DOHH2 (cell line): ENCODE measurements at regions not wholly inside any gene's neighbourhood (a gene's known extent, or its start where the extent isn't known, plus 50 kb on each side); places are given as distances from the start of the nearest gene placed in this dataset.

Experiments used
- EZH2phosphoT487 ChIP-seq: fragments of 200-600 bp; sonication (generic); IDR thresholded peaks from 2 replicates; pipeline ENCODE4 v1.6.1; 2017; ENCODE audit warnings: borderline replicate concordance, mild to moderate bottlenecking, antibody characterized with exemption, low read length, moderate library complexity, mixed read lengths
- TF ChIP-seq, protein P1 (sequence below): fragments of 200-600 bp; sonication (generic); IDR thresholded peaks from one replicate; pipeline ENCODE4 v1.5.1; 2014; ENCODE audit warnings: antibody characterized with exemption, mild to moderate bottlenecking, low read depth, low read length; ENCODE audit not compliant: poor library complexity, severe bottlenecking

DNA sequence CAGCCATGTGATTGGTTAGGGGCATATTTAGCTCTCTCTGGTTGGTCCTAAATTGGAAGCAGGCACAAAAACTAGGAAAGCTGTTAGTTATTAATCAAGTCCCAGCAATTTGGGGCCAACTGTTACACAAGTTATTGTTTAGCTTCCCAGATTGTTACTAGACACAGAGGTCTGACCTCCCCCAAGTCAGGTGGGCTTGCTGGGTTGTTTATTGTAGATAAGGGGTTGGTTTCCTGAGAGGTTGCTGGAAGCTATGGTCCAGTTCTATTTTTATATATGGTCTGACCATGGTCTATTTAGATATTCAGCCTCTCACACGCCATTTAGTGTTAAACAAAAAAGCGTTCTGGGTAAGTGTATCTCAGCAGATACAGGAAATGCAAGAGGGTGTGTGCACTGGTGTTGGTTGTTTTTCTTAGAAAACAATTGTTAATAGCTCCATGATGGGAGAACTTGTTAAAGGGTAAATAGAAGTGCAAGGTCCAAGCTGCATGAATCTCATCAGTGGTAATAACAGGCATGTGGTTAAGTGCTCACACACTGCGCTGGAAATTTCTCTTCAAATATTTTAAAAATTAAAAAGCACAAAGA is 150.0 kb downstream of the RAP2A start:
- no peak for TF ChIP-seq EZH2phosphoT487
- TF ChIP-seq, protein P1, sequence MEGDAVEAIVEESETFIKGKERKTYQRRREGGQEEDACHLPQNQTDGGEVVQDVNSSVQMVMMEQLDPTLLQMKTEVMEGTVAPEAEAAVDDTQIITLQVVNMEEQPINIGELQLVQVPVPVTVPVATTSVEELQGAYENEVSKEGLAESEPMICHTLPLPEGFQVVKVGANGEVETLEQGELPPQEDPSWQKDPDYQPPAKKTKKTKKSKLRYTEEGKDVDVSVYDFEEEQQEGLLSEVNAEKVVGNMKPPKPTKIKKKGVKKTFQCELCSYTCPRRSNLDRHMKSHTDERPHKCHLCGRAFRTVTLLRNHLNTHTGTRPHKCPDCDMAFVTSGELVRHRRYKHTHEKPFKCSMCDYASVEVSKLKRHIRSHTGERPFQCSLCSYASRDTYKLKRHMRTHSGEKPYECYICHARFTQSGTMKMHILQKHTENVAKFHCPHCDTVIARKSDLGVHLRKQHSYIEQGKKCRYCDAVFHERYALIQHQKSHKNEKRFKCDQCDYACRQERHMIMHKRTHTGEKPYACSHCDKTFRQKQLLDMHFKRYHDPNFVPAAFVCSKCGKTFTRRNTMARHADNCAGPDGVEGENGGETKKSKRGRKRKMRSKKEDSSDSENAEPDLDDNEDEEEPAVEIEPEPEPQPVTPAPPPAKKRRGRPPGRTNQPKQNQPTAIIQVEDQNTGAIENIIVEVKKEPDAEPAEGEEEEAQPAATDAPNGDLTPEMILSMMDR = no peak
